Trophoblast cell (in vitro differentiated cells and primary cell): ENCODE measurements at regions not wholly inside any gene's neighbourhood (a gene's known extent, or its start where the extent isn't known, plus 50 kb on each side); places are given as distances from the start of the nearest gene placed in this dataset.
A peak's percentile ranks its signal among the peaks of the same experiment; 100 is the strongest.

Experiments
- DNase-seq, 2 donors: peaks; one replicate each; pipeline ENCODE4 v3.0.0-alpha.2; 2016
- H2AFZ ChIP-seq: 2 replicates; pipeline ENCODE4 v1.6.1; 2013; ENCODE audit warnings: low read length, moderate library complexity, mild to moderate bottlenecking; ENCODE audit not compliant: insufficient read depth, poor library complexity
- H2AK5ac ChIP-seq: 2 replicates; pipeline ENCODE4 v1.6.1; 2013; ENCODE audit warnings: mild to moderate bottlenecking, low read length
- H2BK120ac ChIP-seq: 2 replicates; pipeline ENCODE4 v1.6.1; 2013; ENCODE audit warnings: low read length, mild to moderate bottlenecking, moderate library complexity; ENCODE audit not compliant: insufficient read depth, poor library complexity
- H2BK12ac ChIP-seq: 2 replicates; pipeline ENCODE4 v1.6.1; 2013; ENCODE audit warnings: mild to moderate bottlenecking, low read length, moderate library complexity
- H2BK5ac ChIP-seq: 2 replicates; pipeline ENCODE4 v1.6.1; 2013; ENCODE audit warnings: low read length, low read depth, moderate library complexity, mild to moderate bottlenecking; ENCODE audit not compliant: poor library complexity
- H3K14ac ChIP-seq: 2 replicates; pipeline ENCODE4 v1.6.1; 2013; ENCODE audit warnings: mild to moderate bottlenecking, low read length
- H3K18ac ChIP-seq: 2 replicates; pipeline ENCODE4 v1.6.1; 2013; ENCODE audit warnings: mild to moderate bottlenecking, low read length
- H3K23ac ChIP-seq: 2 replicates; pipeline ENCODE4 v1.6.1; 2013; ENCODE audit warnings: low read length
- H3K27ac ChIP-seq: 2 replicates; pipeline ENCODE4 v1.5.1; 2013; ENCODE audit warnings: low read depth, mild to moderate bottlenecking, inconsistent platforms, low read length, moderate library complexity
- H3K27me3 ChIP-seq: 2 replicates; pipeline ENCODE4 v1.6.1; 2013; ENCODE audit warnings: inconsistent platforms, mild to moderate bottlenecking, low read length, moderate library complexity; ENCODE audit not compliant: insufficient read depth
- H3K36me3 ChIP-seq, 2 experiments: 1 replicate in 1 of 2; 2 replicates in 1 of 2; pipeline ENCODE4 v1.6.1; 2013; ENCODE audit warnings: low read length in 2 of 2, mild to moderate bottlenecking in 2 of 2, moderate library complexity in 1 of 2; ENCODE audit not compliant: insufficient read depth in 2 of 2, control insufficient read depth in 1 of 2
- H3K4ac ChIP-seq: 2 replicates; pipeline ENCODE4 v1.6.1; 2013; ENCODE audit warnings: low read depth, mild to moderate bottlenecking, low read length, moderate library complexity
- H3K4me1 ChIP-seq, 2 experiments: 1 replicate in 1 of 2; 2 replicates in 1 of 2; pipeline ENCODE4 v1.6.1; 2013; ENCODE audit warnings: low read length in 2 of 2, mild to moderate bottlenecking in 2 of 2, moderate library complexity in 1 of 2; ENCODE audit not compliant: insufficient read depth in 2 of 2, control insufficient read depth in 1 of 2
- H3K4me2 ChIP-seq: 2 replicates; pipeline ENCODE4 v1.6.1; 2013; ENCODE audit warnings: inconsistent platforms, mild to moderate bottlenecking, low read length, moderate library complexity
- H3K4me3 ChIP-seq: 2 replicates; pipeline ENCODE4 v1.5.1; 2013; ENCODE audit warnings: mild to moderate bottlenecking, low read depth, low read length, inconsistent platforms
- H3K79me1 ChIP-seq: one replicate; pipeline ENCODE4 v1.6.1; 2013; ENCODE audit warnings: low read length
- H3K79me2 ChIP-seq: 2 replicates; pipeline ENCODE4 v1.6.1; 2013; ENCODE audit warnings: low read length, mild to moderate bottlenecking; ENCODE audit not compliant: control insufficient read depth, insufficient read depth, poor library complexity
- H3K9ac ChIP-seq: 2 replicates; pipeline ENCODE4 v1.6.1; 2013; ENCODE audit warnings: mild to moderate bottlenecking, low read length
- H3K9me3 ChIP-seq: 2 replicates; pipeline ENCODE4 v1.6.1; 2013; ENCODE audit warnings: low read depth, mild to moderate bottlenecking, control low read depth, inconsistent platforms, low read length; ENCODE audit not compliant: insufficient read depth
- H4K12ac ChIP-seq: 2 replicates; pipeline ENCODE4 v1.6.1; 2013; ENCODE audit warnings: low read depth, mild to moderate bottlenecking, low read length, moderate library complexity
- H4K8ac ChIP-seq: 2 replicates; pipeline ENCODE4 v1.6.1; 2013; ENCODE audit warnings: low read depth, mild to moderate bottlenecking, low read length, moderate library complexity
- H4K91ac ChIP-seq: one replicate; pipeline ENCODE4 v1.6.1; 2013; ENCODE audit warnings: low read depth, mild to moderate bottlenecking, low read length, moderate library complexity
- WGBS: extraction: QIAGEN DNeasy Blood & Tissue Kit; methylation state at CpG from one replicate; pipeline ENCODE4 v1.1.7; 2013; ENCODE audit warnings: missing lambda C conversion rate; ENCODE audit not compliant: insufficient read length, insufficient coverage; ENCODE audit errors: extremely low coverage; 5-methylcytosine and 5-hydroxymethylcytosine counted together

DNA sequence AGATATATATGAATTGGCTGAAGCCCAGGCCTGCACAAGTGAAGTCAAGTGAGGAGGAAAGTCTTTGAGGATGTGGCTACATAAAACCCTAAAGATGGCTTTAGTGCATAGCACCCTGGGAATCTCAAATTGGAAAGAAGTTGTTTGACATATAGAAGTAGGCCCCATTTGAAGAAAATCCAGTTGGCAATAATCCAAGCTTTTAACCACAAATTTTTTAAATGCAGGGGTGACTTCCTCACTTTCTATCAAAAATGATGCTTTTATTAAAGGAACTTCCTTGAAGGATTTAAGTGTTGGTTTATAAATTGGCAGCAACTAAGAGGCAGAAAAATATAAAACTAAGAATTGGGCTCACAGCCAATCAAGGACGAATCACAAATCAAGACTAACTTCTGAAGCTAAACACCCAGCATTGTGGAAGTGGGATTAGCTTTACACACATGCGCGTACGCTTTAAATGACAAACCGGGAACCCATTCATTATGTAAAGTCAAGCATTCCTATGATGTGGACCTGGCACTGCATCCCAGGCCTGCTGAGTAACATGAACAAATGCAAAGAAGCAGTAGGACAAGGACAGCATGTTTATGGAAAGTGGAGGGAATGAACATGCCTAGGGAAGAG, 63.3 kb downstream of the NOG start:
- Histone ChIP-seq H3K14ac (no peak overlapping the region), H2AK5ac (no peak overlapping the region), H3K27me3 (no peaks in the 10 kb centered on the region), H3K27ac (no peak overlapping the region), H4K91ac (peak overlapping the region; percentile 27), H3K4me3 (no peak overlapping the region), H3K23ac (no peak overlapping the region), H3K36me3 (no peaks in the 10 kb centered on the region), H3K9ac (no peak overlapping the region), H3K79me2 (no peaks in the 10 kb centered on the region), H3K18ac (no peak overlapping the region), H3K9me3 (no peaks in the 10 kb centered on the region), H3K4me1 (peaks cover 0 to 2% of the 10 kb centered on the region in 2 experiments), H3K4me2 (no peak overlapping the region), H3K79me1 (no peaks in the 10 kb centered on the region), H4K12ac (no peak overlapping the region), H3K4ac (no peak overlapping the region), H2BK120ac (no peak overlapping the region), H2BK5ac (no peak overlapping the region), H4K8ac (no peak overlapping the region), H2AFZ (no peak overlapping the region), H2BK12ac (no peak overlapping the region)
- DNase-seq: no peak
- no CpG with 5 or more reads among the region's 5 CpGs for WGBS

DNA sequence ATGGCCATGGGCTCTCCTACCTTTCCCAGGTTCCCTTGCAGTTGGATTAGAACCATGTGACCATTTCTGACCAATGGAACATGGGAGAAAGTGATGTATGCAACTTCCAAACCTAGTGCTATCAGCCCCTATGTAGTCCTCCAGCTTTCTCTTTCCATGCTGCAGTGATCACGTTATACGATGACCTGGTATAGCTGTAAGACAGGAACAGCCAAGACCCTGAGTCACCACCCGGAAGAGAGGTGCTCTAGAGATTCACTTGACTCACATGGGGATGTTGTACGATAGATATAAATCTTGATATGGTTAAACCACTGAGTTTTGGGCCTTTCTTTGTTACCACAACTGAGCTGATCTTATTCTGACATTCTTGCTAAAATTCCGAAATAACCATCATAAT, 65.1 kb downstream of the NOG start:
- no peak overlapping the region for H4K8ac ChIP-seq
- H3K4me1 ChIP-seq: peaks cover 2% of the 10 kb centered on the region in 2 experiments
- H3K4me3 ChIP-seq: no peak overlapping the region
- no peak overlapping the region for H3K23ac ChIP-seq
- H2BK12ac ChIP-seq: no peak overlapping the region
- no peak overlapping the region for H3K18ac ChIP-seq
- H3K27me3 ChIP-seq: no peaks in the 10 kb centered on the region
- H3K9me3 ChIP-seq: no peaks in the 10 kb centered on the region
- peaks cover 2% of the 10 kb centered on the region for H3K79me1 ChIP-seq
- no peak overlapping the region for H2AK5ac ChIP-seq
- no peak overlapping the region for H3K14ac ChIP-seq
- no peaks in the 10 kb centered on the region for H3K79me2 ChIP-seq
- H3K27ac ChIP-seq: no peak overlapping the region
- H4K12ac ChIP-seq: no peak overlapping the region
- H2AFZ ChIP-seq: no peak overlapping the region
- H4K91ac ChIP-seq: no peak overlapping the region
- no peaks in the 10 kb centered on the region for H3K36me3 ChIP-seq
- no peak overlapping the region for H3K9ac ChIP-seq
- no peak overlapping the region for H3K4ac ChIP-seq
- WGBS: no CpG with 5 or more reads among the region's 5 CpGs
- H3K4me2 ChIP-seq: no peak overlapping the region
- peak in 1 of 2 donors; percentile 60 for DNase-seq
- H2BK5ac ChIP-seq: no peak overlapping the region
- H2BK120ac ChIP-seq: no peak overlapping the region

DNA sequence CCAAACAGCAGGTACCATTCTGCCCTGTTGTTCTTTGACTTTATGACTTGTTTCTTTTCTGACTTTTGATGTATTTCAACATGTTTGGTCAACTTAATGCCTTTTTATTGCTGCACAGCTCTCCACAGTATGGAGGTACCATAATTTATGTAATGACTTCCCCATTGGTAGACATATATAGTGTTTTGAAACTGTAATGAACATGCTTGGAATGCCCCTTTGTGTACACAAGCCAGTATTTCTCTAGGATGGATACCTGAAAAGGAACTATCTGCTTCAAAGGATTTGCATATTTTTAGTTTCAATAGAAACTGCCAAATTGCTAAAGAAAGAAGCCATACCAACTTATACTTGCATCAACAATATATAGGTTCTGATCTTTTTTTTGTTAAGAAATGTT, 66.1 kb downstream of the NOG start:
- no peaks in the 10 kb centered on the region for H3K79me2 ChIP-seq
- H3K36me3 ChIP-seq: no peaks in the 10 kb centered on the region
- H3K79me1 ChIP-seq: peaks cover 2% of the 10 kb centered on the region
- no peak overlapping the region for H3K14ac ChIP-seq
- no peak overlapping the region for H3K23ac ChIP-seq
- H2AK5ac ChIP-seq: no peak overlapping the region
- H4K91ac ChIP-seq: no peak overlapping the region
- no peak overlapping the region for H3K27ac ChIP-seq
- H3K9ac ChIP-seq: no peak overlapping the region
- no peak overlapping the region for H2BK12ac ChIP-seq
- H2AFZ ChIP-seq: no peak overlapping the region
- H3K27me3 ChIP-seq: no peaks in the 10 kb centered on the region
- no peak overlapping the region for H3K18ac ChIP-seq
- H4K12ac ChIP-seq: no peak overlapping the region
- no peak for DNase-seq
- no peak overlapping the region for H3K4me3 ChIP-seq
- no peak overlapping the region for H2BK5ac ChIP-seq
- H3K4me1 ChIP-seq: peaks cover 2% of the 10 kb centered on the region in 2 experiments
- H3K4ac ChIP-seq: no peak overlapping the region
- H2BK120ac ChIP-seq: no peak overlapping the region
- H3K4me2 ChIP-seq: no peak overlapping the region
- no peak overlapping the region for H4K8ac ChIP-seq
- H3K9me3 ChIP-seq: no peaks in the 10 kb centered on the region

GRCh38 chr17:56661906-56662305, 68.4 kb downstream of the NOG start:
- H2AFZ ChIP-seq: no peak overlapping the region
- no peak overlapping the region for H3K4me3 ChIP-seq
- H4K8ac ChIP-seq: no peak overlapping the region
- H3K9me3 ChIP-seq: no peaks in the 10 kb centered on the region
- peak overlapping the region; percentile 59 for H3K18ac ChIP-seq
- no peak overlapping the region for H3K27ac ChIP-seq
- H3K14ac ChIP-seq: peak overlapping the region; percentile 26
- H3K27me3 ChIP-seq: no peaks in the 10 kb centered on the region
- peak overlapping the region; percentile 42 for H4K91ac ChIP-seq
- peak overlapping the region; percentile 90 for H2BK12ac ChIP-seq
- peak overlapping the region; percentile 82 for H2AK5ac ChIP-seq
- H4K12ac ChIP-seq: no peak overlapping the region
- no peak overlapping the region for H3K4me2 ChIP-seq
- peak overlapping the region; percentile 71 for H2BK5ac ChIP-seq
- WGBS: no CpG with 5 or more reads among the region's 5 CpGs
- no peak for DNase-seq
- H3K79me2 ChIP-seq: no peaks in the 10 kb centered on the region
- no peaks in the 10 kb centered on the region for H3K36me3 ChIP-seq
- H3K79me1 ChIP-seq: peaks cover 2% of the 10 kb centered on the region
- H3K4me1 ChIP-seq: peaks cover 2% of the 10 kb centered on the region in 2 experiments
- no peak overlapping the region for H3K9ac ChIP-seq
- H3K4ac ChIP-seq: no peak overlapping the region
- peak overlapping the region; percentile 40 for H2BK120ac ChIP-seq
- no peak overlapping the region for H3K23ac ChIP-seq
